IMR-90 (cell line): ENCODE measurements at regions not wholly inside any gene's neighbourhood (a gene's known extent, or its start where the extent isn't known, plus 50 kb on each side); places are given as distances from the start of the nearest gene placed in this dataset.

Experiments used
- ATAC-seq: fragments of 200-7000 bp; cut with Tn5 transposase; 2 replicates; pipeline ENCODE4 v1.9.1; 2020; ENCODE audit warnings: low read depth, mild to moderate bottlenecking, moderate library complexity
- BruUV-seq: library from RNA; stranded (reverse); fragments of 400-500 nt; replicated peaks from 2 replicates; lab custom pipeline; 2021; lab: Mats Ljungman, UMichigan
- CTCF ChIA-PET: fragments of 300-600 bp; formaldehyde crosslinking; extraction: SDS; loops from one replicate; lab custom pipeline; 2021; ENCODE audit warnings: antibody characterized with exemption; lab: Yijun Ruan, JAX
- POLR2A ChIA-PET: fragments of 300-600 bp; sonication (Branson Sonifier 250); formaldehyde crosslinking; loops from one replicate; lab custom pipeline; 2022; ENCODE audit warnings: antibody characterized with exemption; ENCODE audit not compliant: unreplicated experiment; lab: Charles Lee
- DNase-seq: peaks from one replicate; pipeline ENCODE4 v3.0.0; 2013
- H2AFZ ChIP-seq: replicated peaks from 2 replicates; pipeline ENCODE3; 2013; ENCODE audit warnings: low read length, mild to moderate bottlenecking; ENCODE audit not compliant: poor library complexity
- H2AK5ac ChIP-seq: 2 replicates; pipeline ENCODE4 v1.6.1; 2013; ENCODE audit warnings: low read depth, low read length, inconsistent platforms
- H2AK9ac ChIP-seq: replicated peaks from 2 replicates; pipeline ENCODE3; 2013; ENCODE audit warnings: mild to moderate bottlenecking, low read depth, low read length, moderate library complexity; ENCODE audit not compliant: poor library complexity
- H2BK120ac ChIP-seq: 2 replicates; pipeline ENCODE4 v1.6.1; 2013; ENCODE audit warnings: low read depth, low read length, inconsistent platforms
- H2BK15ac ChIP-seq: 3 replicates; pipeline ENCODE4 v1.6.1; 2013; ENCODE audit warnings: low read depth, low read length, inconsistent platforms
- H2BK20ac ChIP-seq: 2 replicates; pipeline ENCODE4 v1.6.1; 2013; ENCODE audit warnings: low read depth, mild to moderate bottlenecking, inconsistent platforms, low read length, moderate library complexity
- H2BK5ac ChIP-seq: 2 replicates; pipeline ENCODE4 v1.6.1; 2013; ENCODE audit warnings: mild to moderate bottlenecking, low read depth, low read length, inconsistent platforms; ENCODE audit not compliant: poor library complexity, severe bottlenecking
- H3K14ac ChIP-seq: replicated peaks from 2 replicates; pipeline ENCODE4 v1.6.1; 2013; ENCODE audit warnings: low read depth, low read length, inconsistent platforms
- H3K18ac ChIP-seq: 2 replicates; pipeline ENCODE4 v1.6.1; 2013; ENCODE audit warnings: low read depth, low read length, control low read depth
- H3K23ac ChIP-seq: 2 replicates; pipeline ENCODE4 v1.6.1; 2013; ENCODE audit warnings: low read depth, low read length, inconsistent platforms
- H3K27ac ChIP-seq: 2 replicates; pipeline ENCODE4 v1.5.1; 2013; ENCODE audit warnings: mild to moderate bottlenecking, control low read depth, low read length; ENCODE audit not compliant: insufficient read depth
- H3K27me3 ChIP-seq: 2 replicates; pipeline ENCODE4 v1.6.1; 2013; ENCODE audit warnings: low read length; ENCODE audit not compliant: control insufficient read depth, insufficient read depth
- H3K36me3 ChIP-seq: 2 replicates; pipeline ENCODE4 v1.6.1; 2013; ENCODE audit warnings: low read length, mixed read lengths; ENCODE audit not compliant: control insufficient read depth, insufficient read depth
- H3K4ac ChIP-seq: 2 replicates; pipeline ENCODE4 v1.6.1; 2013; ENCODE audit warnings: low read depth, low read length, inconsistent platforms
- H3K4me1 ChIP-seq: 2 replicates; pipeline ENCODE4 v1.6.1; 2013; ENCODE audit warnings: low read length, mixed read lengths; ENCODE audit not compliant: control insufficient read depth, insufficient read depth
- H3K4me2 ChIP-seq: 2 replicates; pipeline ENCODE4 v1.6.1; 2013; ENCODE audit warnings: low read depth, mild to moderate bottlenecking, control low read depth, low read length, moderate library complexity
- H3K4me3 ChIP-seq: 2 replicates; pipeline ENCODE4 v1.5.1; 2013; ENCODE audit warnings: low read depth, mild to moderate bottlenecking, control low read depth, low read length, moderate library complexity; ENCODE audit not compliant: insufficient read depth
- H3K56ac ChIP-seq: 2 replicates; pipeline ENCODE4 v1.6.1; 2013; ENCODE audit warnings: low read length, inconsistent platforms; ENCODE audit not compliant: insufficient read depth; ENCODE audit errors: extremely low read depth
- H3K79me1 ChIP-seq, 2 experiments: 2 replicates each; pipeline ENCODE4 v1.6.1; 2013; ENCODE audit warnings: low read length in 2 of 2, inconsistent platforms in 1 of 2, low read depth in 1 of 2
- H3K9ac ChIP-seq: 2 replicates; pipeline ENCODE4 v1.6.1; 2013; ENCODE audit warnings: low read depth, low read length, control low read depth
- H3K9me1 ChIP-seq: 2 replicates; pipeline ENCODE4 v1.6.1; 2013; ENCODE audit warnings: low read length, inconsistent platforms; ENCODE audit not compliant: insufficient read depth
- H3K9me3 ChIP-seq: 2 replicates; pipeline ENCODE4 v1.6.1; 2013; ENCODE audit warnings: low read length; ENCODE audit not compliant: control insufficient read depth, insufficient read depth
- H4K20me1 ChIP-seq: 2 replicates; pipeline ENCODE4 v1.6.1; 2013; ENCODE audit warnings: low read length, inconsistent platforms; ENCODE audit not compliant: insufficient read depth
- H4K5ac ChIP-seq: 2 replicates; pipeline ENCODE4 v1.6.1; 2013; ENCODE audit warnings: mild to moderate bottlenecking, low read depth, low read length, control low read depth
- H4K8ac ChIP-seq, 2 experiments: 2 replicates each; pipeline ENCODE4 v1.6.1; 2013; ENCODE audit warnings: low read depth in 2 of 2, low read length in 2 of 2, control low read depth in 1 of 2, inconsistent platforms in 1 of 2
- H4K91ac ChIP-seq: 2 replicates; pipeline ENCODE4 v1.6.1; 2013; ENCODE audit warnings: low read depth, low read length, inconsistent platforms; ENCODE audit not compliant: insufficient read depth
- BHLHE40 ChIP-seq: fragments of 150-350 bp; IDR thresholded peaks from 2 replicates; pipeline ENCODE4 v1.6.1; 2016; ENCODE audit warnings: mild to moderate bottlenecking, low read depth, low read length
- CEBPB ChIP-seq: IDR thresholded peaks from 2 replicates; pipeline ENCODE4 v1.6.1; 2012; ENCODE audit warnings: low read depth, low read length, improper control_type of control experiment
- CHD1 ChIP-seq: IDR thresholded peaks from 2 replicates; pipeline ENCODE4 v1.6.1; 2012; ENCODE audit warnings: low read depth, low read length, improper control_type of control experiment
- FOS ChIP-seq: fragments of 150-350 bp; IDR thresholded peaks from 2 replicates; pipeline ENCODE4 v1.6.1; 2016; ENCODE audit warnings: low read depth, low read length
- MAFK ChIP-seq: IDR thresholded peaks from 2 replicates; pipeline ENCODE4 v1.6.1; 2012; ENCODE audit warnings: low read depth, low read length, improper control_type of control experiment
- MAZ ChIP-seq: IDR thresholded peaks from 2 replicates; pipeline ENCODE4 v1.6.1; 2012; ENCODE audit warnings: low read depth, mild to moderate bottlenecking, low read length, improper control_type of control experiment, moderate library complexity, borderline replicate concordance
- MXI1 ChIP-seq: IDR thresholded peaks from 2 replicates; pipeline ENCODE4 v1.6.1; 2012; ENCODE audit warnings: low read depth, mild to moderate bottlenecking, low read length, moderate library complexity, borderline replicate concordance
- NFE2L2 ChIP-seq: fragments of 150-350 bp; IDR thresholded peaks from 2 replicates; pipeline ENCODE4 v1.6.1; 2016; ENCODE audit warnings: low read depth, mild to moderate bottlenecking, low read length
- POLR2A ChIP-seq: IDR thresholded peaks from 2 replicates; pipeline ENCODE4 v1.6.1; 2012; ENCODE audit warnings: mild to moderate bottlenecking, low read depth, low read length
- RAD21 ChIP-seq: IDR thresholded peaks from 2 replicates; pipeline ENCODE4 v1.6.1; 2012; ENCODE audit warnings: low read length, improper control_type of control experiment
- RCOR1 ChIP-seq: IDR thresholded peaks from 2 replicates; pipeline ENCODE4 v1.6.1; 2012; ENCODE audit warnings: mild to moderate bottlenecking, low read length, improper control_type of control experiment; ENCODE audit not compliant: insufficient replicate concordance
- RFX5 ChIP-seq: IDR thresholded peaks from 2 replicates; pipeline ENCODE4 v1.8.0; 2012; ENCODE audit warnings: low read depth, mild to moderate bottlenecking, low read length, moderate library complexity
- SMC3 ChIP-seq: fragments of 150-350 bp; IDR thresholded peaks from 2 replicates; pipeline ENCODE4 v1.6.1; 2016; ENCODE audit warnings: low read depth, mild to moderate bottlenecking, antibody characterized with exemption, low read length, moderate library complexity
- WGBS, 2 experiments: methylation state at CpG; one replicate each; pipeline versions ENCODE4 v1.1.5 to v1.1.7; 2013; ENCODE audit warnings: missing lambda C conversion rate in 2 of 2; ENCODE audit not compliant: insufficient read length in 1 of 2; ENCODE audit errors: extremely low coverage in 2 of 2; 5-methylcytosine and 5-hydroxymethylcytosine counted together
- dilution Hi-C: fragments of 300-500 bp; cut with HindIII; formaldehyde crosslinking; loops from one replicate; pipeline ENCODE4 v1.14.3; 2018; ENCODE audit warnings: low sequenced_read_pairs; ENCODE audit not compliant: unreplicated experiment
- in situ Hi-C: fragments of 300-500 bp; cut with MboI; formaldehyde crosslinking; loops from 3 replicates; pipeline ENCODE4 v1.14.3; 2019; ENCODE audit warnings: low sequenced_read_pairs, inconsistent platforms, mixed read lengths
- intact Hi-C: fragments of 100-400 bp; cut with micrococcal nuclease; formaldehyde crosslinking; loops from 2 replicates; pipeline ENCODE4 v1.10.0; 2022
- TF ChIP-seq, protein P1 (sequence below): fragments of 150-350 bp; IDR thresholded peaks from 2 replicates; pipeline ENCODE4 v1.6.1; 2017; ENCODE audit warnings: mild to moderate bottlenecking, antibody characterized with exemption, low read length, low read depth
- TF ChIP-seq, protein P2 (sequence below): conservative IDR thresholded peaks from 2 replicates; pipeline ENCODE4 v1.5.1; 2012; ENCODE audit warnings: mild to moderate bottlenecking, low read depth, low read length, improper control_type of control experiment
- TF ChIP-seq, protein P3 (sequence below): fragments of 150-350 bp; IDR thresholded peaks from 2 replicates; pipeline ENCODE4 v1.6.1; 2016; ENCODE audit warnings: low read depth, mild to moderate bottlenecking, low read length, moderate library complexity, borderline replicate concordance

DNA sequence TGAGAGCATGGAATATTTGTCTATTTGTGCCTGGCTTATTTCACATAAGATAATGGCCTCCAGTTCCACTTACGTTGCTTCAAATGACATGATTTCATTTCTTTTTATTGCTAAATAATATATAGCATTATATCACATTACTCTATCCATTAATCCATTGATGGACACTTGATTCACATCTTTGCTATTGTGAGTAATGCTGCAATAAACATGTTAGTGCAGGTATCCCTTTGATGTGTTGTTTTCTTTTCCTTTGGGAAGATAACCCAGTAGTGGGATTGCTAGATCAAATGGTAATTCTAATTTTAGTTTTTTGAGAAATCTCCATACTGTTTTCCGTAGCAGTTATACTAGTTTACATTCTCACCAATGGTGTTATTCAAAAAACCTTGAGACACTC lies 1343.3 kb upstream of the TMEFF2 start:
- H2AK9ac ChIP-seq: no peak overlapping the region
- BruUV-seq: no TSS peak
- no peak overlapping the region for H3K27ac ChIP-seq
- peaks cover 14% of the 10 kb centered on the region for H3K9me3 ChIP-seq
- H3K4me2 ChIP-seq: no peak overlapping the region
- H2BK5ac ChIP-seq: no peak overlapping the region
- ChIA-PET CTCF (no interaction called here), POLR2A (no interaction called here)
- H2BK15ac ChIP-seq: no peak overlapping the region
- no peak overlapping the region for H3K9ac ChIP-seq
- H3K9me1 ChIP-seq: no peaks in the 10 kb centered on the region
- H4K8ac ChIP-seq: no peak overlapping the region
- no peak overlapping the region for H2BK120ac ChIP-seq
- no peak overlapping the region for H2BK20ac ChIP-seq
- no peak overlapping the region for H3K56ac ChIP-seq
- H3K23ac ChIP-seq: no peak overlapping the region
- H2AK5ac ChIP-seq: no peak overlapping the region
- no peaks in the 10 kb centered on the region for H3K27me3 ChIP-seq
- H3K18ac ChIP-seq: no peak overlapping the region
- no peak overlapping the region for H2AFZ ChIP-seq
- whole genome bisulfite sequencing, 2 experiments: no CpG with 5 or more reads among the region's 2 CpGs
- dilution Hi-C loops: no loop called here
- no peak overlapping the region for H3K4me3 ChIP-seq
- H3K4me1 ChIP-seq: no peaks in the 10 kb centered on the region
- no peak overlapping the region for H3K4ac ChIP-seq
- no peak overlapping the region for H4K91ac ChIP-seq
- no peaks in the 10 kb centered on the region for H3K79me1 ChIP-seq
- DNase-seq (no peak), ATAC-seq (no peak)
- no peaks in the 10 kb centered on the region for H3K36me3 ChIP-seq
- intact Hi-C loops: no loop called here
- no peak overlapping the region for H4K5ac ChIP-seq
- H3K14ac ChIP-seq: no peak overlapping the region
- in situ Hi-C loops: no loop called here
- no peak for TF ChIP-seq MXI1
- no peak for TF ChIP-seq RCOR1
- TF ChIP-seq CEBPB: no peak
- no peak for TF ChIP-seq MAFK
- no peak for TF ChIP-seq RFX5
- TF ChIP-seq POLR2A: no peak
- TF ChIP-seq, protein P1, sequence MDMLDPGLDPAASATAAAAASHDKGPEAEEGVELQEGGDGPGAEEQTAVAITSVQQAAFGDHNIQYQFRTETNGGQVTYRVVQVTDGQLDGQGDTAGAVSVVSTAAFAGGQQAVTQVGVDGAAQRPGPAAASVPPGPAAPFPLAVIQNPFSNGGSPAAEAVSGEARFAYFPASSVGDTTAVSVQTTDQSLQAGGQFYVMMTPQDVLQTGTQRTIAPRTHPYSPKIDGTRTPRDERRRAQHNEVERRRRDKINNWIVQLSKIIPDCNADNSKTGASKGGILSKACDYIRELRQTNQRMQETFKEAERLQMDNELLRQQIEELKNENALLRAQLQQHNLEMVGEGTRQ: no peak
- TF ChIP-seq NFE2L2: no peak
- TF ChIP-seq CHD1: no peak
- TF ChIP-seq, protein P2, sequence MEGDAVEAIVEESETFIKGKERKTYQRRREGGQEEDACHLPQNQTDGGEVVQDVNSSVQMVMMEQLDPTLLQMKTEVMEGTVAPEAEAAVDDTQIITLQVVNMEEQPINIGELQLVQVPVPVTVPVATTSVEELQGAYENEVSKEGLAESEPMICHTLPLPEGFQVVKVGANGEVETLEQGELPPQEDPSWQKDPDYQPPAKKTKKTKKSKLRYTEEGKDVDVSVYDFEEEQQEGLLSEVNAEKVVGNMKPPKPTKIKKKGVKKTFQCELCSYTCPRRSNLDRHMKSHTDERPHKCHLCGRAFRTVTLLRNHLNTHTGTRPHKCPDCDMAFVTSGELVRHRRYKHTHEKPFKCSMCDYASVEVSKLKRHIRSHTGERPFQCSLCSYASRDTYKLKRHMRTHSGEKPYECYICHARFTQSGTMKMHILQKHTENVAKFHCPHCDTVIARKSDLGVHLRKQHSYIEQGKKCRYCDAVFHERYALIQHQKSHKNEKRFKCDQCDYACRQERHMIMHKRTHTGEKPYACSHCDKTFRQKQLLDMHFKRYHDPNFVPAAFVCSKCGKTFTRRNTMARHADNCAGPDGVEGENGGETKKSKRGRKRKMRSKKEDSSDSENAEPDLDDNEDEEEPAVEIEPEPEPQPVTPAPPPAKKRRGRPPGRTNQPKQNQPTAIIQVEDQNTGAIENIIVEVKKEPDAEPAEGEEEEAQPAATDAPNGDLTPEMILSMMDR: no peak
- TF ChIP-seq, protein P3, sequence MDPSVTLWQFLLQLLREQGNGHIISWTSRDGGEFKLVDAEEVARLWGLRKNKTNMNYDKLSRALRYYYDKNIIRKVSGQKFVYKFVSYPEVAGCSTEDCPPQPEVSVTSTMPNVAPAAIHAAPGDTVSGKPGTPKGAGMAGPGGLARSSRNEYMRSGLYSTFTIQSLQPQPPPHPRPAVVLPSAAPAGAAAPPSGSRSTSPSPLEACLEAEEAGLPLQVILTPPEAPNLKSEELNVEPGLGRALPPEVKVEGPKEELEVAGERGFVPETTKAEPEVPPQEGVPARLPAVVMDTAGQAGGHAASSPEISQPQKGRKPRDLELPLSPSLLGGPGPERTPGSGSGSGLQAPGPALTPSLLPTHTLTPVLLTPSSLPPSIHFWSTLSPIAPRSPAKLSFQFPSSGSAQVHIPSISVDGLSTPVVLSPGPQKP: no peak
- no peak for TF ChIP-seq SMC3
- no peak for TF ChIP-seq BHLHE40
- no peak for TF ChIP-seq FOS
- no peak for TF ChIP-seq RAD21
- TF ChIP-seq MAZ: no peak
- no peaks in the 10 kb centered on the region for H4K20me1 ChIP-seq
